K562 (cell line): ENCODE measurements at regions not wholly inside any gene's neighbourhood (a gene's known extent, or its start where the extent isn't known, plus 50 kb on each side); places are given as distances from the start of the nearest gene placed in this dataset.

ENCODE experiments used
- ATAC-seq: fragments of 200-7000 bp; cut with Tn5 transposase; 3 replicates; pipeline ENCODE4 v1.9.1; 2020; ENCODE audit warnings: moderate library complexity
- BruUV-seq: library from RNA; stranded (reverse); fragments of 400-500 nt; replicated peaks from 2 replicates; lab custom pipeline; 2021; lab: Mats Ljungman, UMichigan
- CTCF ChIA-PET: fragments of 300-600 bp; formaldehyde crosslinking; extraction: SDS; loops from one replicate; lab custom pipeline; 2021; ENCODE audit warnings: low intra/inter-chr PET ratio; lab: Yijun Ruan, JAX
- POLR2A ChIA-PET: fragments of 300-600, 350-650 bp; sonication (Branson Sonifier 250); formaldehyde crosslinking; extraction: SDS; loops from one replicate; lab custom pipeline; 2021; ENCODE audit warnings: antibody characterized with exemption, inconsistent platforms; lab: Yijun Ruan, JAX
- DNase-seq, 4 experiments: peaks; one replicate each; pipeline versions ENCODE4 v3.0.0 to v3.0.0-alpha.2; 2011 to 2018; ENCODE audit warnings: low spot score in 3 of 4, mixed read lengths in 3 of 4; ENCODE audit errors: extremely low read depth in 1 of 4
- FAIRE-seq: peaks from 2 replicates; lab custom pipeline; 2011; peaks lifted over from hg19 to GRCh38; lab: Jason Lieb, UNC
- H2AFZ ChIP-seq: 2 replicates; pipeline ENCODE4 v1.6.0; 2011; ENCODE audit warnings: low read depth, low read length, control low read depth, inconsistent platforms
- H3K27ac ChIP-seq: fragments of 200-600 bp; 3 replicates; pipeline ENCODE4 v1.8.0; 2011; ENCODE audit warnings: low read depth, mild to moderate bottlenecking, control low read depth, inconsistent platforms, low read length, moderate library complexity, mixed read lengths; ENCODE audit errors: extremely low read depth
- H3K27me3 ChIP-seq, 2 experiments: fragments of 300-600 bp in 1 of 2; 2 replicates in 1 of 2; 3 replicates in 1 of 2; pipeline versions ENCODE4 v1.6.0 to v1.8.0; 2011; ENCODE audit warnings: inconsistent platforms in 2 of 2, low read length in 2 of 2, mild to moderate bottlenecking in 1 of 2, mixed read lengths in 1 of 2, moderate library complexity in 1 of 2; ENCODE audit not compliant: control insufficient read depth in 2 of 2, insufficient read depth in 2 of 2
- H3K36me3 ChIP-seq: fragments of 300-600 bp; 3 replicates; pipeline ENCODE4 v1.8.0; 2011; ENCODE audit warnings: mild to moderate bottlenecking, low read length, inconsistent platforms; ENCODE audit not compliant: control insufficient read depth, insufficient read depth
- H3K4me1 ChIP-seq, 2 experiments: fragments of 200-600 bp in 1 of 2; replicated peaks in 1 of 2; 2 replicates in 1 of 2; 3 replicates in 1 of 2; pipeline versions ENCODE4 v1.5.1 to v1.8.0; 2011; ENCODE audit warnings: inconsistent platforms in 2 of 2, low read length in 2 of 2, mild to moderate bottlenecking in 1 of 2, mixed read lengths in 1 of 2, moderate library complexity in 1 of 2; ENCODE audit not compliant: control insufficient read depth in 2 of 2, insufficient read depth in 2 of 2
- H3K4me2 ChIP-seq: 2 replicates; pipeline ENCODE4 v1.6.1; 2011; ENCODE audit warnings: low read length, control low read depth, inconsistent platforms, mixed read lengths; ENCODE audit not compliant: insufficient read depth
- H3K4me3 ChIP-seq: fragments of 200-600 bp; sonication (generic), shearing (Covaris generic); 2 replicates; pipeline ENCODE4 v1.5.1; 2016; ENCODE audit warnings: control low read depth, inconsistent platforms
- H3K79me2 ChIP-seq: fragments of 200-600 bp; 3 replicates; pipeline ENCODE4 v1.8.0; 2011; ENCODE audit warnings: low read length, inconsistent platforms; ENCODE audit not compliant: control insufficient read depth, insufficient read depth
- H3K9ac ChIP-seq, 2 experiments: 2 replicates each; pipeline versions ENCODE4 v1.6.0 to v1.6.1; 2011; ENCODE audit warnings: low read depth in 2 of 2, low read length in 2 of 2, control low read depth in 1 of 2, inconsistent platforms in 1 of 2, mild to moderate bottlenecking in 1 of 2, mixed read lengths in 1 of 2; ENCODE audit not compliant: insufficient read depth in 1 of 2
- H3K9me1 ChIP-seq: one replicate; pipeline ENCODE4 v1.6.0; 2011; ENCODE audit warnings: inconsistent platforms, mild to moderate bottlenecking, low read length, moderate library complexity; ENCODE audit not compliant: control insufficient read depth, insufficient read depth
- H3K9me3 ChIP-seq: replicated peaks from 2 replicates; pipeline ENCODE4 v1.5.1; 2011; ENCODE audit warnings: low read depth, low read length, inconsistent platforms; ENCODE audit not compliant: control insufficient read depth, insufficient read depth
- H4K20me1 ChIP-seq: replicated peaks from 2 replicates; pipeline ENCODE4 v1.6.1; 2011; ENCODE audit warnings: low read length, inconsistent platforms, mixed read lengths; ENCODE audit not compliant: control insufficient read depth, insufficient read depth
- BCLAF1 ChIP-seq, 2 experiments: fragments of 450-650 bp in 1 of 2; IDR thresholded peaks; 2 replicates each; pipeline ENCODE4 v1.6.1; 2011 to 2017; ENCODE audit warnings: low read depth in 2 of 2, antibody characterized with exemption in 1 of 2, borderline replicate concordance in 1 of 2, low read length in 1 of 2, mild to moderate bottlenecking in 1 of 2, mixed read lengths in 1 of 2; ENCODE audit not compliant: control insufficient read depth in 1 of 2
- CREM ChIP-seq: IDR thresholded peaks from 2 replicates; pipeline ENCODE4 v1.6.1; 2014; ENCODE audit warnings: antibody characterized with exemption, low read depth
- CTBP1 ChIP-seq: fragments of 450-650 bp; IDR thresholded peaks from 2 replicates; pipeline ENCODE4 v1.6.1; 2016; ENCODE audit warnings: borderline replicate concordance
- DMBX1 ChIP-seq: fragments of 250-450 bp; sonication (Bioruptor Pico); IDR thresholded peaks from 2 replicates; pipeline ENCODE4 v1.8.0; 2022; ENCODE audit warnings: inconsistent platforms, mild to moderate bottlenecking, moderate library complexity, borderline replicate concordance
- DPF2 ChIP-seq: fragments of 450-650 bp; IDR thresholded peaks from 2 replicates; pipeline ENCODE4 v1.6.1; 2016
- FOXA3 ChIP-seq, 2 experiments: fragments of 450-650 bp in 1 of 2; sonication (generic) in 1 of 2; formaldehyde crosslinking; IDR thresholded peaks in 1 of 2; conservative IDR thresholded peaks in 1 of 2; 2 replicates each; pipeline versions ENCODE4 v1.4.0 to v1.8.0; 2020 to 2022; ENCODE audit warnings: mild to moderate bottlenecking in 2 of 2, missing genetic modification reagents in 1 of 2
- HDGF ChIP-seq: fragments of 450-650 bp; IDR thresholded peaks from 2 replicates; pipeline ENCODE4 v1.6.1; 2016
- HEY1 ChIP-seq: fragments of 250-450 bp; sonication (Bioruptor Pico); IDR thresholded peaks from 2 replicates; pipeline ENCODE4 v1.5.0; 2020; ENCODE audit warnings: mild to moderate bottlenecking, moderate library complexity, borderline replicate concordance
- KLF13 ChIP-seq: fragments of 450-650 bp; IDR thresholded peaks from 2 replicates; pipeline ENCODE4 v1.6.1; 2016; ENCODE audit warnings: missing genetic modification characterization, low read depth, mild to moderate bottlenecking, missing compliant biosample characterization, moderate library complexity, borderline replicate concordance
- MAFF ChIP-seq: IDR thresholded peaks from 2 replicates; pipeline ENCODE4 v1.6.1; 2012; ENCODE audit warnings: low read length, improper control_type of control experiment
- MECOM ChIP-seq: fragments of 250-450 bp; sonication (Bioruptor Pico); IDR thresholded peaks from 2 replicates; pipeline ENCODE4 v1.8.0; 2022; ENCODE audit warnings: inconsistent platforms
- RCOR1 ChIP-seq, 2 experiments: IDR thresholded peaks; 2 replicates each; pipeline ENCODE4 v1.6.1; 2012; ENCODE audit warnings: low read depth in 2 of 2, low read length in 2 of 2, borderline replicate concordance in 1 of 2, improper control_type of control experiment in 1 of 2
- SOX6 ChIP-seq: fragments of 450-650 bp; IDR thresholded peaks from 2 replicates; pipeline ENCODE4 v1.6.1; 2014; ENCODE audit warnings: mild to moderate bottlenecking
- STAT5A ChIP-seq: IDR thresholded peaks from 2 replicates; pipeline ENCODE4 v1.6.1; 2012; ENCODE audit warnings: low read length, inconsistent platforms, borderline replicate concordance
- THRAP3 ChIP-seq: fragments of 450-650 bp; IDR thresholded peaks from 2 replicates; pipeline ENCODE4 v1.6.1; 2016; ENCODE audit warnings: mild to moderate bottlenecking, inconsistent platforms, borderline replicate concordance
- ZNF512 ChIP-seq: IDR thresholded peaks from 2 replicates; pipeline ENCODE4 v1.6.1; 2016; ENCODE audit warnings: missing genetic modification characterization, missing compliant biosample characterization
- ZNF668 ChIP-seq: fragments of 250-450 bp; sonication (Bioruptor Pico); IDR thresholded peaks from 2 replicates; pipeline ENCODE4 v1.8.0; 2022; ENCODE audit warnings: mild to moderate bottlenecking, inconsistent platforms
- WGBS: fragments of 100-300 bp; shearing (Covaris generic); methylation state at CpG from one replicate; pipeline ENCODE4 v1.1.6; 2016; ENCODE audit warnings: low coverage, mixed read lengths; ENCODE audit not compliant: insufficient coverage; ENCODE audit errors: missing lambda C conversion rate; 5-methylcytosine and 5-hydroxymethylcytosine counted together
- in situ Hi-C: fragments of 300-500 bp; cut with MboI; formaldehyde crosslinking; loops from 4 replicates; pipeline ENCODE4 v1.15.0; 2018; ENCODE audit warnings: inconsistent platforms, mixed read lengths
- intact Hi-C: fragments of 100-400 bp; cut with micrococcal nuclease; formaldehyde crosslinking; loops from 2 replicates; pipeline ENCODE4 v1.14.2; 2022

GRCh38 chr4:108224611-108225053 is 55.9 kb upstream of the LEF1 start:
- Histone ChIP-seq H3K27me3 (no peaks in the 10 kb centered on the region), H3K4me1 (peaks cover 0 to 12% of the 10 kb centered on the region in 2 experiments; a peak in 3 of 5 replicates), H3K9ac (no peak overlapping the region), H3K27ac (no peak overlapping the region), H3K9me3 (no peaks in the 10 kb centered on the region), H3K4me3 (no peak overlapping the region), H3K36me3 (no peaks in the 10 kb centered on the region), H2AFZ (peak overlapping the region; percentile 92), H3K4me2 (peak overlapping the region; percentile 51), H3K79me2 (no peaks in the 10 kb centered on the region), H4K20me1 (no peaks in the 10 kb centered on the region), H3K9me1 (no peaks in the 10 kb centered on the region)
- BruUV-seq: no TSS peak
- ATAC-seq (peak; percentile 97), FAIRE-seq (peak; percentile 98), DNase-seq (peak; percentile 48 to 92 (median 68))
- under 1% methylated on average over 6 of the region's 6 CpGs for WGBS
- ChIA-PET CTCF (no interaction called here), POLR2A (interaction anchor here (0.6 kb wide), 1 partner anchor 197 kb away, joined by 3 read pairs; no protein-coding TSS in a partner anchor)
- in situ Hi-C loops: no loop called here
- intact Hi-C loops: no loop called here
- TF ChIP-seq THRAP3 (no peak), ZNF512 (tag) (no peak), CTBP1 (peak; percentile 24; the same call in 1 of the 2 replicates), MAFF (peak; percentile 27), KLF13 (no peak), CREM (0 out of 2 replicates have a peak, but pooled peaks have one; percentile 9), FOXA3 (CRISPR knock-in tag; conservative IDR thresholded peaks at IDR 0.05 in 1 of 2, IDR thresholded peaks at IDR 0.05 in 1 of 2) (peak in 1 of 2 experiments; percentile 35; a peak in 1 of 4 replicates), RCOR1 (IDR thresholded peaks at IDR 0.05; ENCODE audit: borderline replicate concordance in 1 of 2, low read depth in 2 of 2, low read length in 2 of 2) (0 out of 4 replicates have a peak, but pooled peaks of 1 of the 2 experiments have one; percentile 17), BCLAF1 (IDR thresholded peaks at IDR 0.05; ENCODE audit: borderline replicate concordance in 1 of 2, control insufficient read depth in 1 of 2, low read depth in 2 of 2, low read length in 1 of 2) (no peak), STAT5A (0 out of 2 replicates have a peak, but pooled peaks have one; percentile 19), DMBX1 (CRISPR knock-in tag) (no peak), DPF2 (peak; percentile 47; the same call in 1 of the 2 replicates), SOX6 (no peak), ZNF668 (no peak), HDGF (no peak), HEY1 (CRISPR knock-in tag) (no peak), MECOM (no peak)
